Sigmoid colon (tissue), 6 donors: ENCODE measurements at regions not wholly inside any gene's neighbourhood (a gene's known extent, or its start where the extent isn't known, plus 50 kb on each side); places are given as distances from the start of the nearest gene placed in this dataset.

ENCODE experiments used
- DNase-seq: peaks from one replicate; pipeline ENCODE4 v3.0.0-alpha.2; 2019
- H3K27ac ChIP-seq, 4 donors: fragments of 200-600 bp; sonication (generic); one replicate each; pipeline ENCODE4 v1.5.1; 2016 to 2019; ENCODE audit warnings: mild to moderate bottlenecking in 1 of 4
- H3K27me3 ChIP-seq, 3 donors: fragments of 200-600 bp; sonication (generic); one replicate each; pipeline ENCODE4 v1.5.1; 2019; ENCODE audit warnings: mild to moderate bottlenecking in 1 of 3
- H3K36me3 ChIP-seq, 4 donors: fragments of 200-600 bp; sonication (generic); one replicate each; pipeline ENCODE4 v1.5.1; 2016 to 2019
- H3K4me1 ChIP-seq, 4 donors: fragments of 200-600 bp; sonication (generic); one replicate each; pipeline ENCODE4 v1.5.1; 2017 to 2019
- H3K4me3 ChIP-seq, 4 donors: fragments of 200-600 bp; sonication (generic); one replicate each; pipeline ENCODE4 v1.5.1; 2017 to 2019; ENCODE audit warnings: mild to moderate bottlenecking in 2 of 4, moderate library complexity in 1 of 4
- H3K9me3 ChIP-seq, 4 donors: fragments of 200-600 bp in 3 of 4; sonication (generic) in 3 of 4; one replicate each; pipeline versions ENCODE4 v1.5.1 to v1.6.1; 2013 to 2019
- EP300 ChIP-seq, 4 donors: sonication (generic); formaldehyde crosslinking; IDR thresholded peaks; one replicate each; pipeline ENCODE4 v1.6.1; 2017; ENCODE audit warnings: antibody characterized with exemption in 4 of 4
- POLR2A ChIP-seq, 2 donors: fragments of 450-650 bp; IDR thresholded peaks; one replicate each; pipeline ENCODE4 v1.6.1; 2016; ENCODE audit warnings: antibody characterized with exemption in 2 of 2, mild to moderate bottlenecking in 2 of 2, moderate library complexity in 2 of 2
- POLR2AphosphoS5 ChIP-seq, 4 donors: sonication (generic); formaldehyde crosslinking; IDR thresholded peaks; one replicate each; pipeline ENCODE4 v1.6.1; 2017; ENCODE audit warnings: antibody characterized with exemption in 4 of 4
- WGBS, 2 donors: extraction: QIAGEN DNeasy Blood & Tissue Kit; methylation state at CpG; one replicate each; pipeline ENCODE4 v1.1.7; 2013; 5-methylcytosine and 5-hydroxymethylcytosine counted together
- intact Hi-C: fragments of 100-400 bp; cut with DNase I; formaldehyde crosslinking; loops from one replicate; pipeline ENCODE4 v1.15.1; 2023
- TF ChIP-seq, protein P1 (sequence below), 4 experiments: fragments of 450-650 bp in 3 of 4; fragments of 200-600 bp in 1 of 4; IDR thresholded peaks; one replicate each; pipeline ENCODE4 v1.5.1; 2016 to 2019; ENCODE audit warnings: antibody characterized with exemption in 4 of 4, mild to moderate bottlenecking in 3 of 4, moderate library complexity in 2 of 4
- donor health status: healthy with polysubstance abuse.
- donor health status: healthy.

DNA sequence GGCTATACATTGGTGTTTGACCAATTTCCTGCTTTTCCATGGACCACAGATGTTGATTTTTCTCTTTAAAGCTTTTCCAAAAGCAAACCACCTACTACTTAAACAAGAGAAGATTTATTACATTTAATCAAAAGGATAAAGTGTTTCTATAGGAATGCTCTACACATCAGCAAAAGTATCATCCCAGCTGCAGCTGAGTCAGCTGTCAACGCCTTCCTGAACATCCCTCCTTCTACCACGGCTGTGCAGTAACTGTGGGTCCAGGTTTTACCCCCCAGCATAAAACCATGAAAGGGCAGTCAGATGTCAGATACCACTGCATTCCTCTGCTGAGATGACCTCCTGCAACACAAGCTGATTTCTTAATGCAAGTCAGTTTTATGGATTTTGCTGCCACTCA lies 524.5 kb upstream of the MEX3C start:
- DNase-seq = no peak
- H3K36me3 ChIP-seq = no peaks in the 10 kb centered on the region

DNA sequence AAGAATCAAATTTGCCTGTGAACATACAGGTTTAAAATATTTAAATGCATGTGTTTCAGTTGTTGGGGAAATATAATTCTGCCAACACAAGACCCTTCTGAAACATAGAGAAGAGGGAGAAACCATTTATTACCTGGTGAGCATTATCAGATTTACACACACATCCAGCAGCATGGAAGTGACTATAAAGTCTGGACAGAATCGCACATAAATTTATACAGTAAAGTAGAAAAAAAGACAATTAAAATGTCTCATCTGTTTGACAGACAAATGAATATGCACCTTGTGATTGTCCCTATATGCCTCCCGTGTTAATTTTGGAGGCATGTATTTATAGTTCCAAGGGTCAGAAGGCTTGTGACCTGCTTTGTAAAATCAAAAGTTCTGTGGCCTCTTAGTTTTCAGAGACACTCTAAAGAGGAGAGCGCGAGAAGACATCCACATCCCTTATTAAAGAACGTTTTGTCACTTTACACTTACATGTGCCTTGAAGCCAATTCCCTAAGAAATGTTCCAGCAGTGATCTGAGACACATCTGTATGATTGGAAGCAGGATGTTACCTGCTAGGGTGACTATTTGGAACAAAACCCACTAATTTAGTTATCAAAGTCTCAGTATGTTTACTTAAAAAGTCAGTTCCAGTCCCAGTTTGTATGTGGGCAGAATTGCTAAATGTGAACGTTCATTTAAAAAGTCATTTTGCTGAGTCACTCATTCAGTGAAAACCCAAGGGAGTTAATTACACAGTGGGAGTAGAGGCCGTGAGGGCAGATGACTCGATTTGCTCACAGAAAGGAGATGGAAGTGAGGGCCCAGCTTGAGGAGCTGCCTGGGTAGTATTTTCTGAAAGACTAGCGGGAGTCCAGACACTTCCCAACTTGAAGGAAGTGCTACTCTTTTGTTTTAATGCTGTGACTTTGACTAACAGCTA lies 527.6 kb upstream of the MEX3C start:
- TF ChIP-seq, protein P1, sequence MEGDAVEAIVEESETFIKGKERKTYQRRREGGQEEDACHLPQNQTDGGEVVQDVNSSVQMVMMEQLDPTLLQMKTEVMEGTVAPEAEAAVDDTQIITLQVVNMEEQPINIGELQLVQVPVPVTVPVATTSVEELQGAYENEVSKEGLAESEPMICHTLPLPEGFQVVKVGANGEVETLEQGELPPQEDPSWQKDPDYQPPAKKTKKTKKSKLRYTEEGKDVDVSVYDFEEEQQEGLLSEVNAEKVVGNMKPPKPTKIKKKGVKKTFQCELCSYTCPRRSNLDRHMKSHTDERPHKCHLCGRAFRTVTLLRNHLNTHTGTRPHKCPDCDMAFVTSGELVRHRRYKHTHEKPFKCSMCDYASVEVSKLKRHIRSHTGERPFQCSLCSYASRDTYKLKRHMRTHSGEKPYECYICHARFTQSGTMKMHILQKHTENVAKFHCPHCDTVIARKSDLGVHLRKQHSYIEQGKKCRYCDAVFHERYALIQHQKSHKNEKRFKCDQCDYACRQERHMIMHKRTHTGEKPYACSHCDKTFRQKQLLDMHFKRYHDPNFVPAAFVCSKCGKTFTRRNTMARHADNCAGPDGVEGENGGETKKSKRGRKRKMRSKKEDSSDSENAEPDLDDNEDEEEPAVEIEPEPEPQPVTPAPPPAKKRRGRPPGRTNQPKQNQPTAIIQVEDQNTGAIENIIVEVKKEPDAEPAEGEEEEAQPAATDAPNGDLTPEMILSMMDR (IDR thresholded peaks at IDR 0.05) = no peak
- TF ChIP-seq POLR2AphosphoS5 (IDR thresholded peaks at IDR 0.05) (no peak), POLR2A (IDR thresholded peaks at IDR 0.05) (no peak), EP300 (IDR thresholded peaks at IDR 0.05) (no peak)
- Histone ChIP-seq H3K9me3 (no peaks in the 10 kb centered on the region), H3K27me3 (no peaks in the 10 kb centered on the region), H3K27ac (no peak overlapping the region), H3K4me1 (no peaks in the 10 kb centered on the region), H3K36me3 (no peaks in the 10 kb centered on the region), H3K4me3 (no peak overlapping the region)
- no peak for DNase-seq
- WGBS, 2 donors = 67 to 72% methylated on average over 9 of the region's 9 CpGs
- intact Hi-C loops = no loop called here

More for the DNA sequence above, 524.5 kb upstream of the MEX3C start:
- H3K27me3 ChIP-seq = no peaks in the 10 kb centered on the region
- intact Hi-C loops = no loop called here
- no peak overlapping the region for H3K27ac ChIP-seq
- no peaks in the 10 kb centered on the region for H3K9me3 ChIP-seq
- no peaks in the 10 kb centered on the region for H3K4me1 ChIP-seq
- TF ChIP-seq EP300 (IDR thresholded peaks at IDR 0.05) = no peak
- TF ChIP-seq, protein P1 (IDR thresholded peaks at IDR 0.05) = no peak
- TF ChIP-seq POLR2A (IDR thresholded peaks at IDR 0.05) = no peak
- no peak for TF ChIP-seq POLR2AphosphoS5 (IDR thresholded peaks at IDR 0.05)
- WGBS, 2 donors = 66 to 79% methylated on average over 2 of the region's 2 CpGs
- no peak overlapping the region for H3K4me3 ChIP-seq

DNA sequence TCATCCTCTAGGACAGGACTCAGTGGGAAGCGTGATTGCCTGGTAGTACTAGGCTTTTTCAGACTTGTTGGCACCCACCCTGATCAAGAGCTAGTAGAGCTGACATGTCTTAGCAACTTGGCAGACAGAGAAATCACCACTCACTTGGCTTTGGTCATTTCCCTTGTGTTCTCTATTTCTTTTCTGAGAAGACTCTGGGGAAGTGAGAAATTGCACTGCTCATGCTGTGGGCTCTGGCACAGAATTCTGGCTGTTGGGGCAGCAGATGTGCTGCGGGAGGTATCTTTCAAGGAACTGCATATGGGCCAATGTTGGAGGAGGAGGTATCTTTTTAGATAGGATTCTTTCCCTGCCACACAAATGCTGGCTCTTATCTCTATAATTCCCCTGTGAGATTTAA lies 529.1 kb upstream of the MEX3C start:
- no peaks in the 10 kb centered on the region for H3K9me3 ChIP-seq
- H3K4me3 ChIP-seq = no peak overlapping the region
- intact Hi-C loops = no loop called here
- H3K27ac ChIP-seq = no peak overlapping the region
- H3K36me3 ChIP-seq = no peaks in the 10 kb centered on the region
- H3K27me3 ChIP-seq = no peaks in the 10 kb centered on the region
- TF ChIP-seq, protein P1 (IDR thresholded peaks at IDR 0.05) = no peak
- TF ChIP-seq POLR2AphosphoS5 (IDR thresholded peaks at IDR 0.05) (no peak), POLR2A (IDR thresholded peaks at IDR 0.05) (no peak), EP300 (IDR thresholded peaks at IDR 0.05) (no peak)
- no peak for DNase-seq
- H3K4me1 ChIP-seq = no peaks in the 10 kb centered on the region
- WGBS, 2 donors = 82 to 87% methylated on average over 2 of the region's 2 CpGs

DNA sequence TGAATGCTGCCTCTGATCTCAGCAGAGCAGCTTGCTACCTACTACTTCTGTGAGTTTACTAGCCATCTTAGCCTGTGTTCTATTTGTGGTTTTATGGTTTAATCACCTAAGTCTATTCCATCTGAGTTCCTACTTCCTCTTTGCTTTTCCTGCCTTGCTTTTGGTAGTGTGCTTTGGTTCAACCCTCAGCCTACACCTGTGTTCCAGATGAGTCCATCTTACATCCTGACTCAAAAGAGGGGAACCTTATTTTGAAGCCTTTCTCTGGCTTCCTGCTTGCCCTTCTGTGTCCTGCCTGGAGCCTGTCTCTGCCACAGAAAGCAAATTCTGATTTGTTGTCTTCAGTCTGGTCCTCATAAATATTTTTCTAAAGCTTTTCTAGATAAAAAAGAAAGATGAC lies 530.3 kb upstream of the MEX3C start:
- DNase-seq = no peak
- no peak overlapping the region for H3K27ac ChIP-seq
- TF ChIP-seq POLR2A (IDR thresholded peaks at IDR 0.05) (no peak), POLR2AphosphoS5 (IDR thresholded peaks at IDR 0.05) (no peak), EP300 (IDR thresholded peaks at IDR 0.05) (no peak)
- TF ChIP-seq, protein P1 (IDR thresholded peaks at IDR 0.05) = no peak
- no peaks in the 10 kb centered on the region for H3K27me3 ChIP-seq
- intact Hi-C loops = no loop called here
- no peaks in the 10 kb centered on the region for H3K36me3 ChIP-seq
- H3K4me3 ChIP-seq = no peak overlapping the region
- no peaks in the 10 kb centered on the region for H3K4me1 ChIP-seq
- no peaks in the 10 kb centered on the region for H3K9me3 ChIP-seq
